ENCODE measurements at regions not wholly inside any gene's neighbourhood (a gene's known extent, or its start where the extent isn't known, plus 50 kb on each side); places are given as distances from the start of the nearest gene placed in this dataset.

DNA sequence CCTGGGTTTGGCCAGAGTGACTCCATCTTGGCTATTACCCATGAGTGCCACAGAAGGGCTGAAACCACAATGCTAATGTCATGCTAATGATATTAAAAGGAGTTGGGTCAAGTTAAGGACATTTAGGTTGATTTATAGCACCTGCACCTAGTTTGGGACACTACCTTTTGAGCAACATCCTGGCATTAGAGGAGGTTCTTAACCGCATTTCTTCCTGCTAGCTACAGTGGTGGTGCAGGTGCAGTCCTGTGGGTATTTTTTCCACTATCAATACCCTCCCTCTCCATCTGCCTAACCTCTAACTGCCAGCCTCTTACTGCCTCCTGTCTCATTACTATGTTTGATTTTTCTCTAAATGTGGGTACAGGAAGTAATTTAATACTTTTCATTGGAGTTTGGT is 1276.1 kb downstream of the FSTL5 start:
- Histone ChIP-seq H3K36me3 (ENCODE audit: control insufficient read depth in 3 of 3, insufficient read depth in 2 of 3, low read depth in 1 of 3, low read length in 3 of 3) (no peaks in the 10 kb centered on the region), H3K4me3 (ENCODE audit: low read depth in 1 of 3, low read length in 3 of 3) (no peak overlapping the region), H3K27ac (ENCODE audit: low read depth in 1 of 3, low read length in 2 of 3) (no peak overlapping the region), H3K27me3 (ENCODE audit: control insufficient read depth in 3 of 3, insufficient read depth in 3 of 3, low read length in 3 of 3) (no peaks in the 10 kb centered on the region), H3K9me3 (ENCODE audit: control insufficient read depth in 2 of 2, insufficient read depth in 1 of 2, low read depth in 1 of 2, low read length in 1 of 2) (peaks cover 0 to 6% of the 10 kb centered on the region in 2 donors), H3K4me1 (ENCODE audit: control insufficient read depth in 3 of 3, insufficient read depth in 2 of 3, low read depth in 1 of 3, low read length in 2 of 3) (no peaks in the 10 kb centered on the region)
- no peak for DNase-seq
- no peak for FAIRE-seq
- WGBS, 3 donors: 92 to 95% (median 93%) methylated on average over 1 of the region's 1 CpG

DNA sequence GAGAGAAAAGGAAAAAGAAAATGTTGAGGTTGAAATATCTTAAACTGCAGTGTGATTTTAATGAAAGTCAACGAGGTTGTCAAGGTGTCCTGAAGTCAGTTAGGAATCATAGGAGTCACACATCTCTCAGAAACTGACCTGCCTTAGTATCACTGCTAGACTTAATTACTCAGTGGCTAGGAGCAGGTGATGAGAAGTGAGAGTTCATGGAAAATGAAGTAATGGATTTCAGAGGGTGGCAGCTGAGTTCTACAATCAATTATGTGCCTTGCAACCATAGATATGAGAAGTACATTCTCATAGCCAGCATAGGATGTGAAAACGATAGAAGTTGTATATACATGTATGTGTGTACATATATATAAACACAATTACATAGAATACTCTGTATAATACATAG is 1269.7 kb downstream of the FSTL5 start:
- FAIRE-seq (no peak), DNase-seq (no peak)
- Histone ChIP-seq H3K4me1 (ENCODE audit: control insufficient read depth in 3 of 3, insufficient read depth in 2 of 3, low read depth in 1 of 3, low read length in 2 of 3) (no peaks in the 10 kb centered on the region), H3K9me3 (ENCODE audit: control insufficient read depth in 2 of 2, insufficient read depth in 1 of 2, low read depth in 1 of 2, low read length in 1 of 2) (no peaks in the 10 kb centered on the region), H3K27ac (ENCODE audit: low read depth in 1 of 3, low read length in 2 of 3) (no peak overlapping the region), H3K36me3 (ENCODE audit: control insufficient read depth in 3 of 3, insufficient read depth in 2 of 3, low read depth in 1 of 3, low read length in 3 of 3) (no peaks in the 10 kb centered on the region), H3K27me3 (ENCODE audit: control insufficient read depth in 3 of 3, insufficient read depth in 3 of 3, low read length in 3 of 3) (no peaks in the 10 kb centered on the region), H3K4me3 (ENCODE audit: low read depth in 1 of 3, low read length in 3 of 3) (no peak overlapping the region)
- 47 to 68% (median 60%) methylated on average over 2 of the region's 2 CpGs for WGBS, 3 donors

DNA sequence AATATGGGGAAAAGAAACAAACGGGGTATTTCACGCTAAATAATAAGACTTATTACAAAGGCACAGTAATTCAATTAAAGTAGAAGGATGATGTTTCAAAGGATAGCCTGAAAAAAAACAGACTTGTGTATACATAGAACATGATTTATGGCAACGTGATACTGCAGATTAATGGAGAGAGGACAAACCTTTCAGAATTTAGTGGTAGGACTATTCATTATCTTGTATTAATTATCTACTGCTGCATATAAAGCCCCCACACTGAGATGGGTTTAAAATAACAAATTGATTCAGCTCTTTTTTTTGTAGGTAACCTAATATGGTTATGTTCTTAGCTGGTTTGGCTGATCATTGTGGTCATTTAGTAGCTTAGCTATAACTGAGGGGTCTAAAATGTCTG is 1269.0 kb downstream of the FSTL5 start:
- FAIRE-seq: no peak
- 79 to 82% (median 81%) methylated on average over 3 of the region's 3 CpGs for WGBS, 3 donors
- Histone ChIP-seq H3K36me3 (ENCODE audit: control insufficient read depth in 3 of 3, insufficient read depth in 2 of 3, low read depth in 1 of 3, low read length in 3 of 3) (no peaks in the 10 kb centered on the region), H3K27ac (ENCODE audit: low read depth in 1 of 3, low read length in 2 of 3) (no peak overlapping the region), H3K9me3 (ENCODE audit: control insufficient read depth in 2 of 2, insufficient read depth in 1 of 2, low read depth in 1 of 2, low read length in 1 of 2) (no peaks in the 10 kb centered on the region), H3K4me3 (ENCODE audit: low read depth in 1 of 3, low read length in 3 of 3) (no peak overlapping the region), H3K27me3 (ENCODE audit: control insufficient read depth in 3 of 3, insufficient read depth in 3 of 3, low read length in 3 of 3) (no peaks in the 10 kb centered on the region), H3K4me1 (ENCODE audit: control insufficient read depth in 3 of 3, insufficient read depth in 2 of 3, low read depth in 1 of 3, low read length in 2 of 3) (no peaks in the 10 kb centered on the region)
- DNase-seq: no peak

- no peaks in the 10 kb centered on the region for H3K4me1 ChIP-seq (ENCODE audit: control insufficient read depth in 3 of 3, insufficient read depth in 2 of 3, low read depth in 1 of 3, low read length in 2 of 3)
- H3K9me3 ChIP-seq (ENCODE audit: control insufficient read depth in 2 of 2, insufficient read depth in 1 of 2, low read depth in 1 of 2, low read length in 1 of 2): no peaks in the 10 kb centered on the region
- DNase-seq (no peak), FAIRE-seq (no peak)
- no peaks in the 10 kb centered on the region for H3K27me3 ChIP-seq (ENCODE audit: control insufficient read depth in 3 of 3, insufficient read depth in 3 of 3, low read length in 3 of 3)
- H3K4me3 ChIP-seq (ENCODE audit: low read depth in 1 of 3, low read length in 3 of 3): no peak overlapping the region
- WGBS, 3 donors: 71 to 95% (median 89%) methylated on average over 1 of the region's 1 CpG
- H3K36me3 ChIP-seq (ENCODE audit: control insufficient read depth in 3 of 3, insufficient read depth in 2 of 3, low read depth in 1 of 3, low read length in 3 of 3): no peaks in the 10 kb centered on the region
- H3K27ac ChIP-seq (ENCODE audit: low read depth in 1 of 3, low read length in 2 of 3): no peak overlapping the region
Observed at GRCh38 chr4:160927311-160927710, 1236.5 kb downstream of the FSTL5 start.

GRCh38 chr4:160928482-160928881 is 1235.3 kb downstream of the FSTL5 start:
- H3K9me3 ChIP-seq (ENCODE audit: control insufficient read depth in 2 of 2, insufficient read depth in 1 of 2, low read depth in 1 of 2, low read length in 1 of 2): no peaks in the 10 kb centered on the region
- no peak overlapping the region for H3K27ac ChIP-seq (ENCODE audit: low read depth in 1 of 3, low read length in 2 of 3)
- FAIRE-seq (no peak), DNase-seq (no peak)
- WGBS, 3 donors: 68 to 72% (median 70%) methylated on average over 3 of the region's 3 CpGs
- no peaks in the 10 kb centered on the region for H3K4me1 ChIP-seq (ENCODE audit: control insufficient read depth in 3 of 3, insufficient read depth in 2 of 3, low read depth in 1 of 3, low read length in 2 of 3)
- no peak overlapping the region for H3K4me3 ChIP-seq (ENCODE audit: low read depth in 1 of 3, low read length in 3 of 3)
- no peaks in the 10 kb centered on the region for H3K36me3 ChIP-seq (ENCODE audit: control insufficient read depth in 3 of 3, insufficient read depth in 2 of 3, low read depth in 1 of 3, low read length in 3 of 3)
- no peaks in the 10 kb centered on the region for H3K27me3 ChIP-seq (ENCODE audit: control insufficient read depth in 3 of 3, insufficient read depth in 3 of 3, low read length in 3 of 3)

DNA sequence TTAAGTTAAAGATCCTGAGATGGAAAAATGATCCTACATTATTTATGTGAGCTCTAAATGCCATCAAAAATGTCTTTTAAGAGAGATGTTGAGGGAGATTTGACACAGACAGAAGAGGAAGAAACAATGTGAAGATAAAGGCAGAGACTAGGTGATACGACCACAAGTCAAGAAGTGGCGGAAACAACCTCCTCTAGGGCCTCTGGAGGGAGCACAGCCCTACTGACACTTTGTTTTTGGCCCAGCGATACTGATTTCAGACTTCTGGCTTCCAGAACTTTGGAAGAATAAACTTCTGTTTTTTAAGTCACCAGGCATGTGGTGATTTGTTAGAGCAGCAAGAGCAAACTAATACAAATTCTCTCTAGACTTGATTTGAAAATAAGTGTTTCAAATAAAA is 1216.1 kb downstream of the FSTL5 start:
- Histone ChIP-seq H3K36me3 (ENCODE audit: control insufficient read depth in 3 of 3, insufficient read depth in 2 of 3, low read depth in 1 of 3, low read length in 3 of 3) (no peaks in the 10 kb centered on the region), H3K4me1 (ENCODE audit: control insufficient read depth in 3 of 3, insufficient read depth in 2 of 3, low read depth in 1 of 3, low read length in 2 of 3) (no peaks in the 10 kb centered on the region), H3K27ac (ENCODE audit: low read depth in 1 of 3, low read length in 2 of 3) (no peak overlapping the region), H3K27me3 (ENCODE audit: control insufficient read depth in 3 of 3, insufficient read depth in 3 of 3, low read length in 3 of 3) (no peaks in the 10 kb centered on the region), H3K4me3 (ENCODE audit: low read depth in 1 of 3, low read length in 3 of 3) (no peak overlapping the region), H3K9me3 (ENCODE audit: control insufficient read depth in 2 of 2, insufficient read depth in 1 of 2, low read depth in 1 of 2, low read length in 1 of 2) (no peaks in the 10 kb centered on the region)
- FAIRE-seq (no peak), DNase-seq (no peak)
- 67 to 80% (median 70%) methylated on average over 3 of the region's 3 CpGs for whole genome bisulfite sequencing, 3 donors

DNA sequence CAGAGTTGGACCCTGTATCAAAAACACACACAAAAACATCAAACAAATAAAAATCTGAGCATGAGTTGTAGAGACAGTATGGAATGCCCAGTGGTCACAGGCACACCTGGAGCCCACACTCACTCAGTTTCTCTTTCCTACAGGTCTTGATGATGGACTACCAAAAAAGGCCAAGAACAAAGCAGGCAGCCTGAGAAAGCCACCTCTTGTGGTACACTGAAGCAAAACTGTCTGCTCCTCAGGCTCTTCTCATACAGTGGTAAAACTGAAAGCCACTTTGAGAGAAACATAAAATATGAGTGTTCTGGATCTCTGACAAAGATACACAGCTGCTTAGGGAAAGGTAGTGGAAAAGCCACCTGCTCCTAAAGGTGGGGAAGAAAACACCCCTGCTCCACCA is 1206.9 kb downstream of the FSTL5 start:
- Histone ChIP-seq H3K4me1 (ENCODE audit: control insufficient read depth in 3 of 3, insufficient read depth in 2 of 3, low read depth in 1 of 3, low read length in 2 of 3) (no peaks in the 10 kb centered on the region), H3K4me3 (ENCODE audit: low read depth in 1 of 3, low read length in 3 of 3) (no peak overlapping the region), H3K9me3 (ENCODE audit: control insufficient read depth in 2 of 2, insufficient read depth in 1 of 2, low read depth in 1 of 2, low read length in 1 of 2) (no peaks in the 10 kb centered on the region), H3K27ac (ENCODE audit: low read depth in 1 of 3, low read length in 2 of 3) (no peak overlapping the region), H3K27me3 (ENCODE audit: control insufficient read depth in 3 of 3, insufficient read depth in 3 of 3, low read length in 3 of 3) (no peaks in the 10 kb centered on the region), H3K36me3 (ENCODE audit: control insufficient read depth in 3 of 3, insufficient read depth in 2 of 3, low read depth in 1 of 3, low read length in 3 of 3) (no peaks in the 10 kb centered on the region)
- DNase-seq: no peak
- FAIRE-seq: no peak

DNA sequence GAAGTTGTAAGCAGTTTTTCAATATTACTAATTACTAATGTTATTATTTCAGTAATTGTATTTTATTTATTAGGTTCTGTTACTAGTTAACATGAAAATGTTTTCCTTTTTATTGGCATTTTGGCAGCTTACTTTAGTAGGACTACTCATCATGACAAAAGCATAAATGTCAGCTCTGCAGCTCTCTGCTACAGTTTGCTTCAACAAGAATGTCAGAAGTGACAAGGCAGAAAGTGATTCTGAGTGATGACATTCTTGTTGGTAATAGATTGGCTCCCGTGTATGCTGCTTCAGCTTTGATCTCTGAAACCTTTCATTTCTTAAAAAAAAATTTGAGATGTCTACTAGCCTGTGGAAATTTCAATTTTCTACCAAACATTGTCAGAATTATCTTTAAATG is 1193.9 kb downstream of the FSTL5 start:
- H3K27ac ChIP-seq (ENCODE audit: low read depth in 1 of 3, low read length in 2 of 3): no peak overlapping the region
- no peaks in the 10 kb centered on the region for H3K27me3 ChIP-seq (ENCODE audit: control insufficient read depth in 3 of 3, insufficient read depth in 3 of 3, low read length in 3 of 3)
- no peaks in the 10 kb centered on the region for H3K9me3 ChIP-seq (ENCODE audit: control insufficient read depth in 2 of 2, insufficient read depth in 1 of 2, low read depth in 1 of 2, low read length in 1 of 2)
- DNase-seq (no peak), FAIRE-seq (no peak)
- no peaks in the 10 kb centered on the region for H3K36me3 ChIP-seq (ENCODE audit: control insufficient read depth in 3 of 3, insufficient read depth in 2 of 3, low read depth in 1 of 3, low read length in 3 of 3)
- H3K4me1 ChIP-seq (ENCODE audit: control insufficient read depth in 3 of 3, insufficient read depth in 2 of 3, low read depth in 1 of 3, low read length in 2 of 3): no peaks in the 10 kb centered on the region
- H3K4me3 ChIP-seq (ENCODE audit: low read depth in 1 of 3, low read length in 3 of 3): no peak overlapping the region
- WGBS, 3 donors: 40 to 57% (median 43%) methylated on average over 1 of the region's 1 CpG

GRCh38 chr4:160980091-160980490 is 1183.7 kb downstream of the FSTL5 start:
- Histone ChIP-seq H3K9me3 (ENCODE audit: control insufficient read depth in 2 of 2, insufficient read depth in 1 of 2, low read depth in 1 of 2, low read length in 1 of 2) (peaks cover 0 to 4% of the 10 kb centered on the region in 2 donors), H3K4me1 (ENCODE audit: control insufficient read depth in 3 of 3, insufficient read depth in 2 of 3, low read depth in 1 of 3, low read length in 2 of 3) (no peaks in the 10 kb centered on the region), H3K36me3 (ENCODE audit: control insufficient read depth in 3 of 3, insufficient read depth in 2 of 3, low read depth in 1 of 3, low read length in 3 of 3) (no peaks in the 10 kb centered on the region), H3K27me3 (ENCODE audit: control insufficient read depth in 3 of 3, insufficient read depth in 3 of 3, low read length in 3 of 3) (no peaks in the 10 kb centered on the region), H3K27ac (ENCODE audit: low read depth in 1 of 3, low read length in 2 of 3) (no peak overlapping the region), H3K4me3 (ENCODE audit: low read depth in 1 of 3, low read length in 3 of 3) (no peak overlapping the region)
- FAIRE-seq: no peak
- WGBS, 3 donors: 90 to 91% (median 90%) methylated on average over 3 of the region's 3 CpGs
- no peak for DNase-seq
